EL (cell line): ENCODE measurements at regions not wholly inside any gene's neighbourhood (a gene's known extent, or its start where the extent isn't known, plus 50 kb on each side); places are given as distances from the start of the nearest gene placed in this dataset.
A peak's percentile ranks its signal among the peaks of the same experiment; 100 is the strongest.
"Not testable (repeated sequence)": the region's sequence is repeated elsewhere in the genome, so short reads cannot be mapped to it uniquely, and the experiment has no call there.

Source experiments
- DNase-seq: peaks from one replicate; pipeline ENCODE4 v3.0.0-alpha.2; 2016

- DNase-seq = no peak
These were observed 564.5 kb upstream of the B3GAT1 start for GRCh38 chr11:134976551-134976950.

DNA sequence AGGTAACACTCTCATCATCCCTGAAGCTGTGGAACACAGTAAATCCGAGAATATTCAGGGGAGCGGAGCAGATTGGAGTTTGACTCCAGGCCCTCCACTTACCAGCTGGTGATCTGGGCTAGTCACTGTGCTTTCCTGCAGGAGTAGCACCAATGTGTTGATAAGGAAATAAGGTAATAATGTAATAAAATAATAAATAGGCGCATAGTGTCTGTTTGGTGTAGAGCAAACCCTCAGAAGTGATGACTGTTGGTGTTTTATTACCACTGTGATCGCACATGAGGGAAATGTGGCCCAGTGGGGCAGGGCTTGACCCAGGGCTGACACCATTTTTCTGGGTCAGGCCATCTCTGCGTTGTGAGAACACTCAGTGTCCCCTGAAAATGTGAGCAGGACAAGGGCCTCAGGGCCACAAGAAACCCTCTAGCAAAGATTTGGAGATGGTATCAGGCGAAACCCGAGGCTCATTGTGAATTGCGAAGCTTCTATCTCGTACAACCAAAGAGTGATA, 563.9 kb upstream of the B3GAT1 start:
- no peak for DNase-seq

GRCh38 chr11:134973801-134974200, 561.8 kb upstream of the B3GAT1 start:
- DNase-seq = no peak

- no peak for DNase-seq
These were observed 559.3 kb upstream of the B3GAT1 start for GRCh38 chr11:134971381-134971780.

DNA sequence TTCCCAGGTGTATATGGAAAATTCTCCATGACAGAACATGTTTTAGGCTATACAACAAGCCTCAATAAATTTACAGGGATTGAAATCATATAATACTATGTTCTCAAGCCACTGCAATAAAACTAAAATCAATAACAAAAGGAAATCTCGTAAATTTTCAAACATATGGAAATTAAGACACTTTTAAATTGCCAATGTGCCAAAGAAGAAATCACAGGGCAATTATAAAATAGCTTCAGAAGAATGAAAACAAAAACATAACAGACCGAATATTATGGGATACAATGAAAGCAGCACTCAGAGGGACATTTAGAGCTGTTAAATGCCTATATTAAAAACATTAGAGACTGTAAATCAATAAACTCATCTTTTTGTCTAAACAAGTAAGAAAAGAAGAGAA, 555.7 kb upstream of the B3GAT1 start:
- no peak for DNase-seq

- DNase-seq = not testable (repeated sequence)
These were observed 549.3 kb upstream of the B3GAT1 start for GRCh38 chr11:134961386-134961785.

- DNase-seq = no peak
These were observed 546.8 kb upstream of the B3GAT1 start for GRCh38 chr11:134958870-134959269.

GRCh38 chr11:134958336-134958640, 546.2 kb upstream of the B3GAT1 start:
- no peak for DNase-seq

DNA sequence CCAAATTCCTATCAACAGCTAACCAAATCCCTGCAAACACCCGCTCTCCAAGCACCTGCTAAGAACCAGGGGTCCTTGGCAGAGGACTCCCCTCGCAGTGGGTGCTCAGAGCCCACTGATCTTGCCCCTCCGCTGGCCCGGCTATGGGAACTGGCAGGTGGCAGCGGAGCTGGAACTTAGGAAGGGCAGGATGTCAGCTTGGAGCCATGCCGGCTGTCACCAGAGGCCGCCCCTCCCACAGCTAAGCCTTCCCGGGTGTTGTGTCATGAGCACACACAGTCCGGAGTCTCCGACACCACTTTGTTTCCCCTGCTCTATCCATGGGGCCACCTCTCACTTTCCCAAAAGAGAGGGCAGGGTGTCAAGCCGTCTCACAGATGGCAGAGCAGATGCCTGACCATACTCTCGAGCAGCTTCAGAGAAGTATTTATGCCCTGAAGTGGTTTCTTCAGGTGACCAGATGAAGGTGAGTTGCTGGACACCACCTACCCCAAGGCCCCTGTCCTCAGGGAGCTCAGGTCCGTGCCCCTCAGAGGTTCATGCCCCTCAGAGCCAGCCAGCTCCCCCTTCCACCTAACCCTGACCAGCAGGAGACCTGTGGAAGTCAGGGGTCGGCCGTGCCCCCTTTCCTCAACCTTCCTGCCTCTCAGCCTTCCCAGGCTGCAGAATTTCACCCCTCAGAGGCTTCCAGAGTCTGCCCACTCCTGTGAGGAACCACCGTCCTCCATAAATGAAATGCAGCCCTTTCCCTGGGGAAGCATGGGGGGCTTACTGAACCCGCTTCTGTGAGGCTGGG, 545.7 kb upstream of the B3GAT1 start:
- no peak for DNase-seq

- no peak for DNase-seq
These were observed 544.6 kb upstream of the B3GAT1 start for GRCh38 chr11:134956450-134957210.

DNA sequence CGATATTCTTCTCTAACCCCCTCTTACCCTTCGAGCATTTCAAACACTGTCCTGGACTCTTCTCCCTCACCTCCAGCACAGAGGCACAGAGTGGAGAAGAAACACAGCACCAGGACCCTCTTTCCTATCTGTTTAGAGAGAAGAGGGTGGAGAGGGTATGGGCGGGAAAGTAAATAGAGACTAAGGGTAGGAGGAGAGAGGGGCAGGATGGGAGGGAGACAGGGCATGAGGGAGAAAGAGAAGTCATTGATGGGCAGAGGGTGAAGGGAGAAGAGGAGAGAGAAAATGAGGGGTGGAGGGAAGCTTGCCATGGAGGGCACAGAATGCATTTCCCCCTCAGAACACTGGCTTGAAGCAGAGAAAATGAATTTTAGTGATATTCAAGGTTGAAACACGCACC, 543.9 kb upstream of the B3GAT1 start:
- not testable (repeated sequence) for DNase-seq

DNA sequence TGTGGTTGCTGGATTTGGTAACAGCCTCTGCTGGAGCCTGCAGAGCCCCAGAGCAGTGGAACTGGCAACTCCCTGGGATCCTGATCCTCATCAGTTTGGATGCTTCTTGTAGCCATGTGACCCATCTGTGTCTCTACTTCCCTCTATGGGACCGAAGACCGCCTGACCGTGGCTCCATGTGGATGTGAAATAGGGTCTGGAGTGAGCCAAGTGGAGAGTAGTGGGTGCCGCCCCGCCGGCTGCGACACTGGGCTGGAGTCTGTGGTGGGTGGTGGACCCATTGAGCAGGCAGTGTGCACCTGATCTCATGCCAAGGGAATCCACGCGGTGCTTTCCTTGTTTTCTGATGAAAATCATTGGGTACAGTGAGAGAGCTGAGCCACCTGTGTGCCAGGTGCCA, 543.2 kb upstream of the B3GAT1 start:
- DNase-seq = no peak

DNA sequence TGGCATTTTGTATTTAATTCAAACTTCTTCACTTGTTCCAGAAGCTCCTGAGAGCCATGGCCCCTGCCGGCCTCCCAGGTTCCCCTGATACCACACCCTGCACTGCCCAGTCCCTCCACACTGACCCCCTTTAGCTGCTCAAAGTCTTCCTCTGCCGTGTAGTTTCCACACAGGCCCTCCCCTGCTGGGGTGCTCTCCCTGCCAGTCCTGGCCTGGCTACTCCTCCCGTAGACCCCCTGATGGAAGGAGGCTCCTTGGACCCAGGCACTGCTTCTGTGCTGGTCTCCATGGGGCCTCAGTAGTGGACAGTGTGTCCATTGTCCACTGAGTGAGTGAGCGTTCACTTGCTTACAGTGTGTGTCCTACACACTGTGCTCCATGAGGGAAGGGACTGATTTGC, 542.4 kb upstream of the B3GAT1 start:
- not testable (repeated sequence) for DNase-seq

GRCh38 chr11:134953417-134953970, 541.5 kb upstream of the B3GAT1 start:
- not testable (repeated sequence) for DNase-seq

DNA sequence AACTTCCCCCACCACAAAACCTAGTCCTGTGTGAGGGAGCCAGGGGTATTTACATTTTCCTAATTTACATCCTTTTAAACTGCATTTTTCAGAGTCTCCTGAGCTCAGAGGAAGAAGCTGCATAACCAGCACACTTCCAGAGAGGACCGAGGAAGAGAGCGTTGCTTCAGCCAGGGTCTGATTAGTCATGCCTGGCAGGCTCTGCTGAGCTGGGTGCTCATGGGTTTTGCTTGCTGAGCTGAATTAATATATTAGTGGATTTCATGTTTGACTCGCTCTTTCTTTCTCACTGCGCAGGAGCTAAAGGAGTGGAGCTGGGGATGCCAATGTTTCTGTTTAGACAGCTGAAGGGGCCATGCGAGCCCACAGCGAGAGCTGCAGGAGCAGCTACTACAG, 539.3 kb upstream of the B3GAT1 start:
- DNase-seq = no peak

GRCh38 chr11:134950692-134951304, 538.8 kb upstream of the B3GAT1 start:
- DNase-seq = no peak

DNA sequence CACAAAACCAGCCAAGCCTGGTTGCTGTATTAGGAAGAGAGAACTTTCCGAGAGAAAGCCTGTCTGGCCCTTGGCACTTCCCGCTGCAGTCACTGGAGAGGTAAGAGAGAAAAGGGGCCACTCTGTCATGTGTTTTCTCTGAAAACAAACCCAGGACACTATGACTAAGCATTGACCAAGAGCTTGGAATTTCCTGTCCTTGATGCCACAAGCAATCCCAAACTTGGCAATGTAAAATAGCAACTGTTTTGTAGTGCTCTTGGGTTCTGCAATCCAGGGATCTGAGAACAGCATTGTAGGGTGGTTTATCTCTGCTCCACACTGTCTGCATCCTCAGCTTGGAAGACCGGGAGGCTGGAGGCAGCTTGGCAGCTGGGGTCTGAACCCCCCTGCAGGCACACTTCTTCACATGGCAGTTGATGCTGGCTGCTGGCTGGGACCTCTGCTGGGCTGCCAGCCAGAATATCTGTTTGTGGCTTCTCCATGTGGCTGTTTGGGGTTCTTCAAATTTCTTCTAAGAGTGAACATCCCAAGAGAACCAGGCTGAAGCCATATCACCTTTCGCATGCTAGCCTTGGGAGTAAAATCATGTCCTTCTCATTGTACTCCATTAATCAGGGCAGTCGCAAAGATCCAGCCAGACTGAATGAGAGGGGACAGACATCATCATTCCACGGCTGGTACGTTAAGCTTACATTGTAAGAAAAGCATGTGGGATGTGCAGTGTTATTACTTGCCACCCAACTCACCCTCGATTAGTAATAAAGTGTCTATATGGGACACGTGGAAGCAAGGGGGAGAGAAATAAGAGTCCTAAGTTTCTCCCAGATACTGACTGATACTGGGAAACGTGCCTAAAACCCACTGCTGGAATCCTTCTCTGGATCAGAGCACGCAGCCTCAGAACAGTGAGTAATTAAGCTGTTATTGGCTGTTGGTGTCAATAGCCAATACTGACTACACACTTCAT, 537.4 kb upstream of the B3GAT1 start:
- peak; percentile 13 for DNase-seq

- DNase-seq = no peak
These were observed 535.5 kb upstream of the B3GAT1 start for GRCh38 chr11:134947556-134947955.

DNA sequence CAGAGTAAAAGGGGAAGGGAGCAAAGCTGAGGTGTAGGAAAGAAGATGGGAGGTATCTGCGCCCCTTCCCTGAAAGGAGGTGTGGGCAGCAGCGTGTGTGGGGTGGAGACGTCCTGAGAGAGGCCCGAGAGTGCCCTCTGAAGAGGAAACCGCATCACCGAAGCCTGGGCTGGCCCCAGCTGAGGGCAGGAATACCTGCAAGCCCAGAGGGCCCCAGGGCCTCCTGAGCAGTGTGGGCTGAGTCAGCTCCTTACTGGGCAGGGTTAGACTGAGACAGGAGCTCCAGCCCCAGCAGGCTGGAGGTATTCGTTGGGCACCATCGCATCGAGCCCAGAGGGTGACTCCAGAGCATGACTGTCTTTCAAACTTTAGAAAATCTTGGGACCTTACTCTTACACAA, 534.0 kb upstream of the B3GAT1 start:
- no peak for DNase-seq

DNA sequence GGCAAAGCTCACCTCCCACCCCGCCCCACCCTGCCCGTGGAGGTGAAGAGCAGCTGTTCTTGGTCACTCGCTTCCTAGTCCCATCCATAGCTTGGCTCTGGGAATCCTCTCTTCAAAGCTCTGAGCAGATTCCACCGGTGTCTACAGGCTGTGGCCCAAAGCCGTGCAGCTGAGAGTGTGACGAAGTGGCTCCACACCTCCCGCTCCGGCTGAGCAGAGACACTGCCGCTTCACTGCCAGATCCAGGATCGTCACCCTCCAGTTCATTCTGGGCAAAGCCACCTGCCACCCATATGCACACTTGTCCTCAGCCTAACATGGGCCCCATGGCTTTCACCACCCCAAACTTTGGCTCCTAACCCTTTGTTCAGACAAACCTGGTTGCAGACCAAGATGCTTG, 532.9 kb upstream of the B3GAT1 start:
- DNase-seq = no peak

GRCh38 chr11:134944131-134944530, 532.1 kb upstream of the B3GAT1 start:
- no peak for DNase-seq

DNA sequence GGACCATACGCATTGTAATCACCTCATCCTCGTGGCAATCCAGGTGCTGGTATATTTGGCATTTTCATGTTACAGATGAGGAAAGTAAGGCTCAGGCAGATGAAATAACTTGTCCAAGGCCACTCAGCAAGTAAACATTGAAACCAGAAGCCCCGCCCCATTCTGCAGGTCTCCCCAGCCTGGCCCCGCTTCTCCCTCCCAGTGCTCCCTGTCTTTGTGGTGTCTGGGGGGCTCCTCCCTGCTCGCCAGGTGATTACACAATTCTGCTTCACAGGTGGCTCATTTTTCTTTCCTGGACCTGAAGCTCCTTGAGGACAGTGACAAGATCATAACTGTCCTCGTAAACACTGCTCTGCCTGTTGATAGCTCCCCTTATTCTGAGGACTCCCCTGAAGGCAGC, 531.5 kb upstream of the B3GAT1 start:
- DNase-seq = no peak
